Activated naive CD4-positive, alpha-beta T cell treated with anti-CD3 and anti-CD28 coated beads for 36 hours (primary cell): ENCODE measurements at regions not wholly inside any gene's neighbourhood (a gene's known extent, or its start where the extent isn't known, plus 50 kb on each side); places are given as distances from the start of the nearest gene placed in this dataset.

Source experiments
- CTCF ChIA-PET: fragments of 350-600 bp; sonication (Branson Sonifier 250); formaldehyde crosslinking; loops from one replicate; lab custom pipeline; 2021; ENCODE audit warnings: antibody characterized with exemption; lab: Charles Lee
- DNase-seq: peaks from one replicate; pipeline ENCODE4 v3.0.0-alpha.2; 2020
- H3K27ac Mint-ChIP-seq: one replicate; pipeline ENCODE4 v1.8.0; 2021; ENCODE audit warnings: mild to moderate bottlenecking, mixed read lengths
- H3K27me3 Mint-ChIP-seq: one replicate; pipeline ENCODE4 v1.8.0; 2021; ENCODE audit warnings: low read depth, mixed read lengths
- H3K36me3 Mint-ChIP-seq: one replicate; pipeline ENCODE4 v1.8.0; 2021; ENCODE audit warnings: low read depth, mixed read lengths
- H3K4me1 Mint-ChIP-seq: one replicate; pipeline ENCODE4 v1.8.0; 2021; ENCODE audit warnings: low read depth, mixed read lengths
- H3K4me3 Mint-ChIP-seq: one replicate; pipeline ENCODE4 v1.8.0; 2021; ENCODE audit warnings: mild to moderate bottlenecking, moderate library complexity, mixed read lengths
- H3K9me3 Mint-ChIP-seq: one replicate; pipeline ENCODE4 v1.8.0; 2021; ENCODE audit warnings: mixed read lengths
- intact Hi-C: fragments of 100-400 bp; cut with micrococcal nuclease; formaldehyde crosslinking; loops from one replicate; pipeline ENCODE4 v1.15.1; 2023

- Mint-ChIP-seq H3K9me3 (no peaks in the 10 kb centered on the region), H3K4me1 (no peaks in the 10 kb centered on the region), H3K27me3 (peaks cover 41% of the 10 kb centered on the region), H3K27ac (no peak overlapping the region), H3K36me3 (no peaks in the 10 kb centered on the region), H3K4me3 (no peak overlapping the region)
- CTCF ChIA-PET, result interaction anchor here (1.1 kb wide), 1 partner anchor 28 kb away, joined by 3 read pairs; no protein-coding TSS in a partner anchor
- intact Hi-C loops, result no loop called here
- no peak for DNase-seq
Measured at GRCh38 chr3:127425505-127426443, 137.9 kb upstream of the PRR20G start.

- H3K27me3 Mint-ChIP-seq, result peaks cover 41% of the 10 kb centered on the region
- H3K27ac Mint-ChIP-seq, result no peak overlapping the region
- intact Hi-C loops, result no loop called here
- CTCF ChIA-PET, result no interaction called here
- no peak for DNase-seq
- H3K9me3 Mint-ChIP-seq, result no peaks in the 10 kb centered on the region
- H3K4me3 Mint-ChIP-seq, result no peak overlapping the region
- no peaks in the 10 kb centered on the region for H3K36me3 Mint-ChIP-seq
- no peaks in the 10 kb centered on the region for H3K4me1 Mint-ChIP-seq
Measured at GRCh38 chr3:127424766-127425504, 137.1 kb upstream of the PRR20G start.

- no peak overlapping the region for H3K4me3 Mint-ChIP-seq
- intact Hi-C loops, result no loop called here
Measured at GRCh38 chr3:127423856-127424765, 136.3 kb upstream of the PRR20G start.

GRCh38 chr3:127422663-127423375 is 135.0 kb upstream of the PRR20G start:
- no peak overlapping the region for H3K4me3 Mint-ChIP-seq
- no peaks in the 10 kb centered on the region for H3K4me1 Mint-ChIP-seq
- no peaks in the 10 kb centered on the region for H3K9me3 Mint-ChIP-seq
- DNase-seq, result no peak
- CTCF ChIA-PET, result interaction anchor here (0.6 kb wide), 1 partner anchor 24 kb away, joined by 3 read pairs; no protein-coding TSS in a partner anchor
- H3K36me3 Mint-ChIP-seq, result no peaks in the 10 kb centered on the region
- H3K27ac Mint-ChIP-seq, result no peak overlapping the region
- intact Hi-C loops, result no loop called here
- peaks cover 45% of the 10 kb centered on the region for H3K27me3 Mint-ChIP-seq

More at GRCh38 chr3:127423856-127424765, 136.3 kb upstream of the PRR20G start:
- Mint-ChIP-seq H3K27ac (no peak overlapping the region), H3K4me1 (no peaks in the 10 kb centered on the region), H3K36me3 (no peaks in the 10 kb centered on the region), H3K9me3 (no peaks in the 10 kb centered on the region), H3K27me3 (peaks cover 46% of the 10 kb centered on the region)
- no peak for DNase-seq
- CTCF ChIA-PET, result interaction anchor here (1.0 kb wide), 1 partner anchor 124 kb away, joined by 3 read pairs; no protein-coding TSS in a partner anchor

- Mint-ChIP-seq H3K4me3 (no peak overlapping the region), H3K27ac (no peak overlapping the region), H3K9me3 (no peaks in the 10 kb centered on the region), H3K36me3 (no peaks in the 10 kb centered on the region), H3K4me1 (no peaks in the 10 kb centered on the region), H3K27me3 (peaks cover 44% of the 10 kb centered on the region)
- intact Hi-C loops, result no loop called here
- CTCF ChIA-PET, result interaction anchor here (0.6 kb wide), 1 partner anchor 25 kb away, joined by 3 read pairs; no protein-coding TSS in a partner anchor
- no peak for DNase-seq
Measured at GRCh38 chr3:127421943-127422662, 134.3 kb upstream of the PRR20G start.

GRCh38 chr3:127420829-127421228 is 133.0 kb upstream of the PRR20G start:
- no peaks in the 10 kb centered on the region for H3K36me3 Mint-ChIP-seq
- CTCF ChIA-PET, result no interaction called here
- H3K9me3 Mint-ChIP-seq, result no peaks in the 10 kb centered on the region
- no peak for DNase-seq
- intact Hi-C loops, result no loop called here
- H3K4me3 Mint-ChIP-seq, result no peak overlapping the region
- no peaks in the 10 kb centered on the region for H3K4me1 Mint-ChIP-seq
- no peak overlapping the region for H3K27ac Mint-ChIP-seq
- peaks cover 36% of the 10 kb centered on the region for H3K27me3 Mint-ChIP-seq

DNA sequence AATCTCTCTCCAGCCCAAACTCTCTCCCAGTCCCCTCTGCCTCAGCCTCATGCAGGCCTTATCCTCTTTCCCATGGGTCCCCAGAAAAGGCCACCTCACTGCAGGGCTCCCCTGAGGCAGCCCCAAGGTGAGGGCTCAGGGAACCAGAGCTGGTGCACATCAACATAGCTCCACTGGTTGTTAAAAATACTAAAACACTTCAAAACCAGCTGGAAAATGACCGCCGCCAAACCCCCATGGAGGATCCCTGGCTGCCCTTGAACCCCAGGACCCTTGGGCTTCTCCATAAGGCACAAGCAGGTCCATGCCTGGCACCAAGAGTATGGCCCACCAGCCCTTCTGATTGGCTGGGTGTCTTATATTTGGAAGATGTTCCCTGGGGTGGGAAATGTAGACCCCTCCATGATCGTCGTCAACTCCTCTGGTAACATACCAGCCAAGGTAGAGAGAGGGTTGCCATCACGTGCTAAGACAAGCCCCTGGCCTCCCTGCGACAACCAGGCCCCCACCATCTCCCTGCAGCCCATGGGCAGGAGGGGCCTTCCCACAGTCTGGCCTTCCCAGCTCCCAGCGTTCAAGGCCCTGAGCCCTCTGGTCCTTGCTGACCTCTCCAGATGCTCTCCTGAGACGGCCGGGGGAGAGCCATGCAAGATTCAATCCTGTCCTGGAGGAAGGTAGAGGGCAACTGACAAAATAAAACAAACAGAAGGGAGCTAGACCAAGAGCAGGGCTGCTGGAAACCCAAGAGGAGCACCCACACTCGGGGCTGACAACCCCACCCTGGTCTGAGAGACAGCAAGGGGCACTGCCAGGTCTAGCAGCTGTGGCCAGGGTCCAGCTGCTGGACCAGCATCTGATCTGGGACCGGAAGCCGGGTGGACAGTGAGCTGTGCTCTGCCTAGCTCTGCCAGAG is 132.1 kb upstream of the PRR20G start:
- no peak for DNase-seq
- peaks cover 36% of the 10 kb centered on the region for H3K27me3 Mint-ChIP-seq
- H3K27ac Mint-ChIP-seq, result no peak overlapping the region
- H3K4me1 Mint-ChIP-seq, result no peaks in the 10 kb centered on the region
- H3K4me3 Mint-ChIP-seq, result no peak overlapping the region
- intact Hi-C loops, result no loop called here
- no peaks in the 10 kb centered on the region for H3K36me3 Mint-ChIP-seq
- no peaks in the 10 kb centered on the region for H3K9me3 Mint-ChIP-seq
- CTCF ChIA-PET, result no interaction called here

GRCh38 chr3:127419182-127419581 is 131.3 kb upstream of the PRR20G start:
- intact Hi-C loops, result no loop called here
- no peak overlapping the region for H3K4me3 Mint-ChIP-seq
- no peak overlapping the region for H3K27ac Mint-ChIP-seq
- no peak for DNase-seq
- no peaks in the 10 kb centered on the region for H3K9me3 Mint-ChIP-seq
- H3K36me3 Mint-ChIP-seq, result no peaks in the 10 kb centered on the region
- CTCF ChIA-PET, result no interaction called here
- H3K27me3 Mint-ChIP-seq, result peaks cover 31% of the 10 kb centered on the region
- H3K4me1 Mint-ChIP-seq, result no peaks in the 10 kb centered on the region

GRCh38 chr3:127418560-127419147 is 130.8 kb upstream of the PRR20G start:
- H3K36me3 Mint-ChIP-seq, result no peaks in the 10 kb centered on the region
- no peak overlapping the region for H3K4me3 Mint-ChIP-seq
- H3K27ac Mint-ChIP-seq, result no peak overlapping the region
- no peak for DNase-seq
- H3K9me3 Mint-ChIP-seq, result no peaks in the 10 kb centered on the region
- H3K27me3 Mint-ChIP-seq, result peaks cover 31% of the 10 kb centered on the region
- H3K4me1 Mint-ChIP-seq, result no peaks in the 10 kb centered on the region
- CTCF ChIA-PET, result no interaction called here
- intact Hi-C loops, result no loop called here
